ENCODE measurements at regions not wholly inside any gene's neighbourhood (a gene's known extent, or its start where the extent isn't known, plus 50 kb on each side); places are given as distances from the start of the nearest gene placed in this dataset.

GRCh38 chr13:67630640-67631039, 400.5 kb upstream of the PCDH9 start:
- TF ChIP-seq, protein P1, sequence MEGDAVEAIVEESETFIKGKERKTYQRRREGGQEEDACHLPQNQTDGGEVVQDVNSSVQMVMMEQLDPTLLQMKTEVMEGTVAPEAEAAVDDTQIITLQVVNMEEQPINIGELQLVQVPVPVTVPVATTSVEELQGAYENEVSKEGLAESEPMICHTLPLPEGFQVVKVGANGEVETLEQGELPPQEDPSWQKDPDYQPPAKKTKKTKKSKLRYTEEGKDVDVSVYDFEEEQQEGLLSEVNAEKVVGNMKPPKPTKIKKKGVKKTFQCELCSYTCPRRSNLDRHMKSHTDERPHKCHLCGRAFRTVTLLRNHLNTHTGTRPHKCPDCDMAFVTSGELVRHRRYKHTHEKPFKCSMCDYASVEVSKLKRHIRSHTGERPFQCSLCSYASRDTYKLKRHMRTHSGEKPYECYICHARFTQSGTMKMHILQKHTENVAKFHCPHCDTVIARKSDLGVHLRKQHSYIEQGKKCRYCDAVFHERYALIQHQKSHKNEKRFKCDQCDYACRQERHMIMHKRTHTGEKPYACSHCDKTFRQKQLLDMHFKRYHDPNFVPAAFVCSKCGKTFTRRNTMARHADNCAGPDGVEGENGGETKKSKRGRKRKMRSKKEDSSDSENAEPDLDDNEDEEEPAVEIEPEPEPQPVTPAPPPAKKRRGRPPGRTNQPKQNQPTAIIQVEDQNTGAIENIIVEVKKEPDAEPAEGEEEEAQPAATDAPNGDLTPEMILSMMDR (IDR thresholded peaks at IDR 0.05), result no peak
- TF ChIP-seq ELK1 (IDR thresholded peaks at IDR 0.05; ENCODE audit: low read depth, low read length) (no peak), BHLHE40 (IDR thresholded peaks at IDR 0.05; ENCODE audit: low read depth, low read length) (no peak), SMC3 (IDR thresholded peaks at IDR 0.05) (no peak), MAZ (IDR thresholded peaks at IDR 0.05; ENCODE audit: borderline replicate concordance, low read depth, low read length) (no peak), MYC (IDR thresholded peaks at IDR 0.05; ENCODE audit: borderline replicate concordance, low read length) (no peak), ESRRA (IDR thresholded peaks at IDR 0.05; ENCODE audit: borderline replicate concordance, low read length) (no peak), NFE2L2 (conservative IDR thresholded peaks at IDR 0.05; ENCODE audit: low read length) (no peak), CEBPB (IDR thresholded peaks at IDR 0.05) (no peak), RAD21 (conservative IDR thresholded peaks at IDR 0.05 in 1 of 2, IDR thresholded peaks at IDR 0.05 in 1 of 2) (no peak), POLR2A (IDR thresholded peaks at IDR 0.05; ENCODE audit: low read length) (no peak)
- TF ChIP-seq, protein P2, sequence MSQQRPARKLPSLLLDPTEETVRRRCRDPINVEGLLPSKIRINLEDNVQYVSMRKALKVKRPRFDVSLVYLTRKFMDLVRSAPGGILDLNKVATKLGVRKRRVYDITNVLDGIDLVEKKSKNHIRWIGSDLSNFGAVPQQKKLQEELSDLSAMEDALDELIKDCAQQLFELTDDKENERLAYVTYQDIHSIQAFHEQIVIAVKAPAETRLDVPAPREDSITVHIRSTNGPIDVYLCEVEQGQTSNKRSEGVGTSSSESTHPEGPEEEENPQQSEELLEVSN (IDR thresholded peaks at IDR 0.05; ENCODE audit: borderline replicate concordance, low read depth), result no peak
